Mesendoderm (in vitro differentiated cells): ENCODE measurements at regions not wholly inside any gene's neighbourhood (a gene's known extent, or its start where the extent isn't known, plus 50 kb on each side); places are given as distances from the start of the nearest gene placed in this dataset.
"Not testable (repeated sequence)": the region's sequence is repeated elsewhere in the genome, so short reads cannot be mapped to it uniquely, and the experiment has no call there.

Experiments used
- DNase-seq: peaks from one replicate; pipeline ENCODE4 v3.0.0; 2013
- H2AK5ac ChIP-seq: 2 replicates; pipeline ENCODE4 v1.6.1; 2013; ENCODE audit warnings: low read length, inconsistent platforms
- H2BK120ac ChIP-seq: 2 replicates; pipeline ENCODE4 v1.6.1; 2013; ENCODE audit warnings: low read depth, mild to moderate bottlenecking, low read length, moderate library complexity, mixed read lengths
- H2BK15ac ChIP-seq: replicated peaks from 2 replicates; pipeline ENCODE4 v1.6.1; 2013; ENCODE audit warnings: low read depth, mild to moderate bottlenecking, moderate library complexity
- H2BK5ac ChIP-seq: 2 replicates; pipeline ENCODE4 v1.6.1; 2013; ENCODE audit warnings: low read length, inconsistent platforms
- H3K18ac ChIP-seq: 2 replicates; pipeline ENCODE4 v1.6.1; 2013; ENCODE audit warnings: mild to moderate bottlenecking, low read length, mixed read lengths
- H3K23ac ChIP-seq: one replicate; pipeline ENCODE4 v1.6.1; 2013; ENCODE audit warnings: low read length
- H3K27ac ChIP-seq: 2 replicates; pipeline ENCODE4 v1.5.1; 2013; ENCODE audit warnings: low read depth, mild to moderate bottlenecking, inconsistent platforms, low read length, moderate library complexity
- H3K27me3 ChIP-seq: 2 replicates; pipeline ENCODE4 v1.6.1; 2013; ENCODE audit warnings: low read length, control low read depth, mild to moderate bottlenecking, inconsistent platforms; ENCODE audit not compliant: insufficient read depth, poor library complexity
- H3K36me3 ChIP-seq: 2 replicates; pipeline ENCODE4 v1.6.1; 2013; ENCODE audit warnings: low read length, inconsistent platforms; ENCODE audit not compliant: control insufficient read depth, insufficient read depth
- H3K4ac ChIP-seq: one replicate; pipeline ENCODE4 v1.6.1; 2013; ENCODE audit warnings: low read depth, mild to moderate bottlenecking, low read length, moderate library complexity
- H3K4me1 ChIP-seq: 2 replicates; pipeline ENCODE4 v1.6.1; 2013; ENCODE audit warnings: low read depth, low read length, inconsistent platforms; ENCODE audit not compliant: control insufficient read depth
- H3K4me2 ChIP-seq: 2 replicates; pipeline ENCODE4 v1.6.1; 2013; ENCODE audit warnings: low read length
- H3K4me3 ChIP-seq: 2 replicates; pipeline ENCODE4 v1.5.1; 2013; ENCODE audit warnings: mild to moderate bottlenecking, low read length
- H3K56ac ChIP-seq: one replicate; pipeline ENCODE4 v1.6.1; 2013; ENCODE audit warnings: low read length
- H3K79me1 ChIP-seq: 2 replicates; pipeline ENCODE4 v1.6.1; 2013; ENCODE audit warnings: low read length, inconsistent platforms
- H3K79me2 ChIP-seq: 2 replicates; pipeline ENCODE4 v1.6.1; 2013; ENCODE audit warnings: mild to moderate bottlenecking, low read length; ENCODE audit not compliant: control insufficient read depth, insufficient read depth
- H3K9ac ChIP-seq: 2 replicates; pipeline ENCODE4 v1.6.1; 2013; ENCODE audit warnings: low read length, inconsistent platforms
- H4K5ac ChIP-seq: one replicate; pipeline ENCODE4 v1.6.1; 2013; ENCODE audit warnings: low read length
- H4K8ac ChIP-seq: one replicate; pipeline ENCODE4 v1.6.1; 2013; ENCODE audit warnings: low read depth, mild to moderate bottlenecking, control low read depth, low read length, moderate library complexity
- WGBS: extraction: QIAGEN DNeasy Blood & Tissue Kit; methylation state at CpG from one replicate; pipeline ENCODE4 v1.1.7; 2013; ENCODE audit warnings: low lambda C conversion rate, missing lambda C conversion rate; ENCODE audit not compliant: insufficient coverage; ENCODE audit errors: extremely low coverage; 5-methylcytosine and 5-hydroxymethylcytosine counted together

GRCh38 chr4:54837576-54838140, 179.9 kb downstream of the KIT start:
- Histone ChIP-seq H3K9ac (no peak overlapping the region), H2BK120ac (no peak overlapping the region), H3K23ac (no peak overlapping the region), H3K56ac (no peak overlapping the region), H2BK5ac (no peak overlapping the region), H2BK15ac (no peak overlapping the region), H4K8ac (no peak overlapping the region), H3K4ac (no peak overlapping the region), H3K4me3 (no peak overlapping the region), H3K4me1 (no peaks in the 10 kb centered on the region), H2AK5ac (no peak overlapping the region), H3K27me3 (no peaks in the 10 kb centered on the region), H3K79me1 (no peaks in the 10 kb centered on the region), H3K18ac (no peak overlapping the region), H3K27ac (no peak overlapping the region), H3K36me3 (no peaks in the 10 kb centered on the region), H3K79me2 (no peaks in the 10 kb centered on the region), H3K4me2 (no peak overlapping the region), H4K5ac (no peak overlapping the region)
- DNase-seq: no peak
- no CpG with 5 or more reads among the region's 2 CpGs for WGBS

- H3K4me3 ChIP-seq, H2BK120ac ChIP-seq, H4K5ac ChIP-seq, H3K4me2 ChIP-seq, H2AK5ac ChIP-seq, H3K56ac ChIP-seq, H4K8ac ChIP-seq, H3K27ac ChIP-seq, H3K18ac ChIP-seq, H3K79me1 ChIP-seq, H3K4me1 ChIP-seq, H2BK5ac ChIP-seq, DNase-seq, H3K27me3 ChIP-seq, H2BK15ac ChIP-seq, H3K9ac ChIP-seq, H3K36me3 ChIP-seq, H3K4ac ChIP-seq, H3K79me2 ChIP-seq, H3K23ac ChIP-seq: not testable (repeated sequence)
- no CpG with 5 or more reads among the region's 4 CpGs for WGBS
These were observed 170.6 kb downstream of the KIT start for GRCh38 chr4:54828361-54828760.

GRCh38 chr4:54823616-54824015, 165.9 kb downstream of the KIT start:
- no peak overlapping the region for H3K4ac ChIP-seq
- H4K5ac ChIP-seq: no peak overlapping the region
- H3K4me1 ChIP-seq: no peaks in the 10 kb centered on the region
- no peak overlapping the region for H2BK120ac ChIP-seq
- no peak overlapping the region for H2BK15ac ChIP-seq
- H3K56ac ChIP-seq: no peak overlapping the region
- no CpG with 5 or more reads among the region's 1 CpG for WGBS
- H3K36me3 ChIP-seq: no peaks in the 10 kb centered on the region
- no peak overlapping the region for H3K27ac ChIP-seq
- no peaks in the 10 kb centered on the region for H3K27me3 ChIP-seq
- no peak for DNase-seq
- no peak overlapping the region for H4K8ac ChIP-seq
- H3K79me1 ChIP-seq: no peaks in the 10 kb centered on the region
- no peak overlapping the region for H3K18ac ChIP-seq
- no peak overlapping the region for H3K23ac ChIP-seq
- no peak overlapping the region for H3K4me3 ChIP-seq
- H2AK5ac ChIP-seq: no peak overlapping the region
- H3K9ac ChIP-seq: no peak overlapping the region
- no peaks in the 10 kb centered on the region for H3K79me2 ChIP-seq
- H2BK5ac ChIP-seq: no peak overlapping the region
- H3K4me2 ChIP-seq: no peak overlapping the region

- Histone ChIP-seq H2BK120ac (no peak overlapping the region), H3K4ac (no peak overlapping the region), H3K9ac (no peak overlapping the region), H2BK5ac (no peak overlapping the region), H3K4me3 (no peak overlapping the region), H4K5ac (no peak overlapping the region), H3K23ac (no peak overlapping the region), H3K36me3 (no peaks in the 10 kb centered on the region), H3K79me1 (no peaks in the 10 kb centered on the region), H3K27ac (no peak overlapping the region), H3K18ac (no peak overlapping the region), H3K79me2 (no peaks in the 10 kb centered on the region), H3K27me3 (no peaks in the 10 kb centered on the region), H3K4me1 (no peaks in the 10 kb centered on the region), H4K8ac (no peak overlapping the region), H3K56ac (no peak overlapping the region), H3K4me2 (no peak overlapping the region), H2BK15ac (no peak overlapping the region), H2AK5ac (no peak overlapping the region)
- no peak for DNase-seq
- no CpG with 5 or more reads among the region's 5 CpGs for WGBS
These were observed 161.3 kb downstream of the KIT start for GRCh38 chr4:54819034-54819433.

GRCh38 chr4:54818481-54818880, 160.7 kb downstream of the KIT start:
- no peak overlapping the region for H4K5ac ChIP-seq
- no peaks in the 10 kb centered on the region for H3K36me3 ChIP-seq
- H2BK5ac ChIP-seq: no peak overlapping the region
- DNase-seq: no peak
- no peak overlapping the region for H3K4me3 ChIP-seq
- no peak overlapping the region for H3K18ac ChIP-seq
- no peak overlapping the region for H2AK5ac ChIP-seq
- no peak overlapping the region for H3K56ac ChIP-seq
- no CpG with 5 or more reads among the region's 5 CpGs for WGBS
- no peak overlapping the region for H3K9ac ChIP-seq
- H3K4me1 ChIP-seq: no peaks in the 10 kb centered on the region
- no peak overlapping the region for H4K8ac ChIP-seq
- no peaks in the 10 kb centered on the region for H3K79me1 ChIP-seq
- H3K4ac ChIP-seq: no peak overlapping the region
- no peak overlapping the region for H3K23ac ChIP-seq
- H3K27ac ChIP-seq: no peak overlapping the region
- no peak overlapping the region for H2BK15ac ChIP-seq
- H2BK120ac ChIP-seq: no peak overlapping the region
- H3K27me3 ChIP-seq: no peaks in the 10 kb centered on the region
- no peak overlapping the region for H3K4me2 ChIP-seq
- no peaks in the 10 kb centered on the region for H3K79me2 ChIP-seq

GRCh38 chr4:54813674-54814073, 155.9 kb downstream of the KIT start:
- Histone ChIP-seq H3K9ac (no peak overlapping the region), H2AK5ac (no peak overlapping the region), H3K27me3 (no peaks in the 10 kb centered on the region), H3K36me3 (no peaks in the 10 kb centered on the region), H3K4me1 (no peaks in the 10 kb centered on the region), H3K79me1 (no peaks in the 10 kb centered on the region), H3K79me2 (no peaks in the 10 kb centered on the region), H3K4me3 (no peak overlapping the region), H4K8ac (no peak overlapping the region), H2BK15ac (no peak overlapping the region), H4K5ac (no peak overlapping the region), H3K4ac (no peak overlapping the region), H2BK120ac (no peak overlapping the region), H3K18ac (no peak overlapping the region), H2BK5ac (no peak overlapping the region), H3K23ac (no peak overlapping the region), H3K56ac (no peak overlapping the region), H3K27ac (no peak overlapping the region), H3K4me2 (no peak overlapping the region)
- DNase-seq: no peak
- WGBS: no CpG with 5 or more reads among the region's 7 CpGs
